GM19240 (cell line): ENCODE measurements at regions not wholly inside any gene's neighbourhood (a gene's known extent, or its start where the extent isn't known, plus 50 kb on each side); places are given as distances from the start of the nearest gene placed in this dataset.
"Not testable (repeated sequence)": the region's sequence is repeated elsewhere in the genome, so short reads cannot be mapped to it uniquely, and the experiment has no call there.

Source experiments
- DNase-seq: peaks from one replicate; pipeline ENCODE4 v3.0.0; 2011; ENCODE audit warnings: low spot score; ENCODE audit not compliant: insufficient read length

DNA sequence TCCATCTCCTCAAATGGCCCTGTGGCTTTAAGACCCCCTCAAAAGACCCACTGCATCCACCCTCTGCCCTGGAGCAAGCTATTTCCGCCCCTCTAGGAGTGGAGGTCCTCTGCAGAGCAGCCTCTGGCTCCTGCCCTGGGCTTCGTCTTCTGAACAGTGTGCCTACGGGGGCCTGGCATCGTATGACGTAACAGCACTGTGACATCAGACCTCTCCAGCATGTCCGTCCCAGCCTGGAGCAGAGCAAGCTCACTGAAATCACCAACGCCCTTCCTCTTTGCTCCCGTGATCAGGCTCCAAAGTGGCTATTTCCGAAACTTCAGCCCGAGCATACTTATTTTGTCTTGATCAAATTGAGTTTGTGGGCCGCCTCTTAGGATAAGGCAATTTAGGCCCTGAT is 69.1 kb upstream of the PTCH1 start:
- DNase-seq, result no peak

DNA sequence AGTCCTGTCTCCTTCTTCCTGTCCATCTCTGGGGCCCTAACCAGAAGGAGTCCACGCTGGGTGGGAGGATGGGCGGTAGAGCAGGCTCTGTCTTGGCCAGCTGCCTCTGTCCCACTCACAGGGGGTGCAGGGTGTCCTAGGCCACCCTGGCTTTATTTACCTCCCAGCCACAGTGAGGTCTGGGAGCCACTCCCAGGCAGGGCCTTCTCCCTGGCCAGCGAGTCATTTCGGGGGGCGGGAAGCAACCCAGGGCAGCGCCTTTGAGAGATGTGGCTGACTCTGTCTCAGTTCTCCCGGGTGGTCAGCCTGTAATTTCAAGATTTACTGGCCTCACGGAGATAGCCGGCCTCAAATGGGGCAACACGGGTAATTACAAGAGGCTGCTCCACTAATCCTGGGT is 67.4 kb upstream of the PTCH1 start:
- DNase-seq, result no peak

DNA sequence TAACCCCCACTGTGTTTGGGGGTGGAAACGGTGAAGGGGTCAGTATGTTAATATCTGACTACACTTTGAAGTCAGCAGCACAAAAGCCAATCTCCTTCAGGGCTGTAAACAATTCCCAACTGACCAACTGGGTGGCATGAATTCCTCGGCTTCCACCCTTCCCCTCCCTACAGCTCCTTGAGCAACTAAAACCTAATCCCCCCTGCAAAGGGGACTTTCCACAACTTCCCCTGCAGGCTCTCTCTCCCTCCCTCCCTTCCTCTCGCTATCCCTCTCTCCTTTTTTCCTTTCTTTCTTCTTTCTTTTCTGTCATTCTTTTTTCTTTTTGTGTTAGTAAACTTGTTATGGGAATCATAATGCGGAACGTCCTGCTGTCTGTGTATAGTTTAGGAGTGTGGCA is 65.1 kb upstream of the PTCH1 start:
- DNase-seq, result no peak

DNA sequence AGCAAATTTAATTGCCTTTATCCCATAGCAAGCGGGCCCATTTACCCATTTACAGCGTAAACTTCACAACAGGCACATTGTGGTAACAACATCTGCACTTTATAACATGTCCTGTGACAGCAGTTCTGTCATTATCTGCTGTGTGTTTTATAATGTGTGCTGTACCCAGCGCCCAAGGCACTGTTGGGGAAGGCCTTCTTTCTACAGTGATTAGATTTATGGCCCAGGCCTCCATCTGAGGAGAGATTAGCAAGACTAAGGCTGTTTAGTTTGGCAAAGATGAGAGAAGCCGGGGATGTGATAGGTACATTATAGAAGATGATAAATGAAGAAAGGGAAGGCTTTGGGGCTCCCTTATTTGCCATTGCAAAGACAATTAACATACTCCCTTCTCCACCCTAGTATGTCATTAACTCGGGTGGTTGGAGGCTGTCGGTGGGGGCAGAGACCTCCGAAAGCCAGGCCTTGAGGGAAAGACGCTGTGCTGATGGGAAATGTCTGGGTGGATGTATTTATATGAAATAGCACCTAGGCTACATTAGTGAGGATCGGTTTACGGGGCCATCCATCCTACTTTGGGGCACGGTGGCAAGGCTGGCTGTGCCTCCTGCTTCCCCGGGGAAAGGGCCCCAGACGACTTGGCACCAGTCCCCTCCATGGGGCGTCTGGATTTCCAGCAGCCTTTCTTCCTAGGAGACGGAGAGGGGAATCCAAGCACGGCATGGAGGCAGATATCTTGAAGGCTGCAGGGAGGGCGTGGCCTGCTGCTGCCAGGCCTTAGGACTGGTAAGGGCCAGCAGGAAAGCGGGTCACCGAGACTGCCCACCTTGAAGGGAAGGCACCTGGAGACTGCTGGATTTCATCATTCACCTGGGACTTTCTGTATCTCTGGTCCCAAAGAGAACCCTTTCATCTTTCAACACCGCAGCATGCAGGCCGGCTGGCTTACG is 64.3 kb upstream of the PTCH1 start:
- no peak for DNase-seq

DNA sequence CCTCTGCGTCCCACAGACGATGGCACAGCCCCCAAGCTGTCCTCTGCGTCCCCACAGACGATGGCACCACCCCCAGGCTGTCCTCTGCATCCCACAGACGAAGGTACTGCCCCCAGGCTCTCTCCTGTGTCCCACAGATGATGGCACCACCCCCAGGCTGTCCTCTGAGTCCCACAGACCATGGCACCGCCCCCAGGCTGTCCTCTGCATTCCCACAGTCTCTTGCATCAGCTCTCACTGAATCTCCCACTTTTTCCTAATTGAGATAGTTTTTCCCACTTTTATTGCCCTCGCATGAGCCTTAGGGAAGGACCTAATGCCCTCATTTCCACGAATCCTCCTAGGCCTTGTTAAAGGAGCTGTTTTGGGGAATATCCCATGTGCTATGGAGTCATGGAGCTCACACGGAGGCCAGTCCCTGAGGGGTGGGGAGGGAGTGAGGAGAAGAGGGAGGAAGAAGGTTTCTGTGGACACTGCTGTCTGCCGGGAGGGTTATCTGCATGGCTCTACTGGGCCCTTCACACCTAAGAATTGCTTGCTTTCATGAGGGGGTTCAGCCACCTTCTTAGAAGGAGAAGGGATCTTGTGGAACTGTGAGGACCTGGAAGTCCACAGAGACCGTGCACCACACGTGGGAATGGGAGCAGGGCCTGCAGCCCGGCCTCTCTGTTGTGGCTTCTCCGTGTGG is 58.2 kb upstream of the PTCH1 start:
- no peak for DNase-seq

DNA sequence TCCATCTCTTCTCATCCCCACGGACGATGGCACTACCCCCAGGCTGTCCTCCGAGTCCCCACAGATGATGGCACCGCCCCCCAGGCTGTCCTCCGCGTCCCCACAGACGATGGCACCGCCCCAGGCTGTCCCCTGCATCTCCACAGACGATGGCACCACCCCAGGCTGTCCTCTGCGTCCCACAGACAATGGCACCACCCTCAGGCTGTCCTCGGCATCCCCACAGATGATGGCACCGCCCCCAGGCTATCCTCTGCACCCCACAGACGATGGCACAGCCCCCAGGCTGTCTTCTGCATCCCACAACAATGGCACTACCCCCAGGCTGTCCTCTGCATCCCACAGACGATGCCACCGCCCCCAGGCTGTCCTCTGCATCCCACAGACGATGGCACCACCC is 57.4 kb upstream of the PTCH1 start:
- DNase-seq, result no peak

DNA sequence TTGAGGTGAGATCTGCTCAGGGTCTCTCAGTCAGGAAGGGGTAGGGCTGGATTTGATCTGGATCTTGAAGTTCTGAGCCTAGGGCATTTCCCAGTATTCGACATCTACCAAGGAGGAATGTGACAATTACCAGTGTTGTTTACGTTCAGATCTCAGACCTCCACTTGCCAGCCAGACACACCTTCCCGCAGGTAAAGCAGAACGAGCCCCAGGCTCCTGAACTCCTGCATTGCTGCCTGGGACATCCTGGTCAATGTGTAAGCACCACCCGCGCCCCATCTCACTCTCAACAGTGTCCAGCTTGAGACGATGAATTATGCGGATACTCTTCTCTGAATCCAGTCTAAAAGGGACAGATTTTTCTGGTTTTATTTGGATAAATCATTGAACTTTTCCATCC is 56.7 kb upstream of the PTCH1 start:
- no peak for DNase-seq

DNA sequence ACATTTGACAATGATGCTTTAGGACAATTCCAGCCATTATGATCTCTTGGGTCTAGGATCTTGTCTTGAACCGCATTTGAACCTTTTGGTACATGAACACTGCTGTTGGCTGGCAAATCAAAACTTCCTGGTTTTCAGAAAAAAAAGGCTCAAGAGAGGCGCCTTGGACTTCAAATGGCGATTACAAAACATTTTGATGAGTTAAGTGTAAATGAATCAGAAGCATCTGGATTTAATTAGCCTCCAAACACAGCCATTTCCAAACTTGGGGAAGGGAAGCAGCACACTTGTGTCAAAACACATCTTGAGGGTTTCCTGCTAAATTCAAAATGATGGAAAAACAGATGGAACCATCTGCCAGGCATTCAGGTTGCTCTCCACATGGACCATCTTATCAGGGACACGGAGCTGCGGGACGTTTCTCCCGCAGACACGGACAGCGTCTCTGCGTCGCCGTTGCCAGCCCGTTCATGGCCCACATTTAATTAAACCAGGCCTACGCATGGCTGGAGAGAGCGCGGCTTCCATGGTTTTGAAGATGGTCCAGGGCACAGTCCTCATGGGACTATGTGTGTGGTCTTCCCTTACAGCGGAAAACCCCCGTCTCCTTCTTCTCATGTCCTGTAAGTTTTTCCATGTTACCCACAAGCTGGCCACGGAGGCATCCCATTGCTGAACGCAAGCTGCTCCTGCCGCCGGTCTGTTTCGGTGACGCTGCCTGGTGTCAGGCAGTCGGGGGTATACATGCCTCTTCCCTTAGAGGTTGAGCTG is 55.8 kb upstream of the PTCH1 start:
- no peak for DNase-seq

DNA sequence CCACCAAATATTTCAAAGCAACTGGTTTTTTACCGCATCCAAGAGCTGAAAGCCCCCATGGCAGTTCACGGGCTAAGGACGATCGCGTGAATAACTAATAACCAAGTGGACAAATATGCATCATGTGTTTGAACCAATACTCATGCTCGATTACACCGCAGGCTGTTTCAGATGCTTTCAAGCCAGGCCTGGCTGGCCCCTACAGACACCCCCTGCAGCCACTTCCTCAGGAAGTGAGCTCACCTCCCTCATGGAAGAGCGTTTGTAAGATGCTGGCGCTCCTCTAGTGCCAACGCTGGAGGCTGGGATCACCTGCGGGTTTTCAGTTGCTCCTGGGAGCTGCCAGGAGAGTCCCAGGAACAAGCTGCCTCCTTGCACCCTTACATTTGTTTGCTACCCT is 53.9 kb upstream of the PTCH1 start:
- DNase-seq, result no peak

DNA sequence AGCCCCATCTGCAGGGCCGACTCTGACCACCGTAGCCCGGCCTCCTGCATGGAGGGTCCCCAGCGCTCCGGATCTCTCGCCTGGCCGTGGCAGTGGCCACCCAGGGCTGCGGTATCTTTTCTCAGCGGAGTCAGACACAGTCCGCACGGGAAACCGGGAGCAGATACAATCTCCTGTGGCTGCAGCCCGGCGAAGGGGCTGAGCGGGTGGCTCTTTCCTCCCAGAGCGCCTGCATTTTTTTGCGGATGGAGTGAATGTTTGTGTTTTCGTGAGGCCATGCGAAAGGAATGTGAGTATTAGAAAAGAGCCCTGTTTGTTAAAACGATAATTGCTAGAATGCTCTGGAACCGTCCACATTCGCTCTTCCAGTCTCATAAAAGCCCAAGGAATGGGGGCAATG is 53.4 kb upstream of the PTCH1 start:
- no peak for DNase-seq

DNA sequence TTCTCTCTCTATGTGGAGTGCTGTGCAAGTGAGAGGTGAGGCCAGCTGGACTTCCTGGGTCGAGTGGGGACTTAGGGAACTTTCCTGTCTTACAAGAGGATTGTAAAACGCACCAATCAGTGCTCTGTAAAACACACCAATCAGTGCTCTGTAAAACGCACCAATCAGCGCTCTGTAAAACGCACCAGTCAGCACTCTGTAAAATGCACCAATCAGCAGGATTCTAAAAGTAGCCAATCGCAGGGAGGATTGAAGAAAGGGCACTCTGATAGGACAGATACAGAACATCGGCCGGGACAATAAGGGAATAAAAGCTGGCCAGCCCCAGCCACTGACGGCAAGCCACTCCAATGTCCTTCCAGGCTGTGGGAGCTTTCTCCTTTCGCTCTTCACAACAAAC is 52.0 kb upstream of the PTCH1 start:
- DNase-seq, result not testable (repeated sequence)
